OCI-LY1 (cell line): ENCODE measurements at regions not wholly inside any gene's neighbourhood (a gene's known extent, or its start where the extent isn't known, plus 50 kb on each side); places are given as distances from the start of the nearest gene placed in this dataset.
"Not testable (repeated sequence)": the region's sequence is repeated elsewhere in the genome, so short reads cannot be mapped to it uniquely, and the experiment has no call there.

Experiments used
- H2AFZ ChIP-seq: fragments of 200-600 bp; sonication (generic), shearing (Covaris generic); 2 replicates; pipeline ENCODE4 v1.6.0; 2014; ENCODE audit warnings: antibody characterized with exemption, mild to moderate bottlenecking, low read length
- H3F3A ChIP-seq: fragments of 200-600 bp; sonication (generic), shearing (Covaris generic); 2 replicates; pipeline ENCODE4 v1.6.0; 2014; ENCODE audit warnings: mild to moderate bottlenecking, antibody characterized with exemption, low read length, moderate library complexity; ENCODE audit not compliant: insufficient read depth
- H3K27ac ChIP-seq: fragments of 200-600 bp; sonication (generic); 2 replicates; pipeline ENCODE4 v1.5.1; 2014; ENCODE audit warnings: low read length, mixed run types, mild to moderate bottlenecking, low read depth; ENCODE audit not compliant: poor library complexity, severe bottlenecking
- H3K27me3 ChIP-seq: fragments of 200-600 bp; sonication (generic); 2 replicates; pipeline ENCODE4 v1.6.0; 2014; ENCODE audit warnings: antibody characterized with exemption, mild to moderate bottlenecking, low read length, moderate library complexity; ENCODE audit not compliant: insufficient read depth
- H3K36me3 ChIP-seq: fragments of 200-600 bp; sonication (generic); 2 replicates; pipeline ENCODE4 v1.6.1; 2014; ENCODE audit warnings: mild to moderate bottlenecking, antibody characterized with exemption, low read length, moderate library complexity, mixed read lengths; ENCODE audit not compliant: insufficient read depth
- H3K4me1 ChIP-seq: fragments of 200-600 bp; sonication (generic); 2 replicates; pipeline ENCODE4 v1.5.1; 2014; ENCODE audit warnings: mild to moderate bottlenecking, low read length, moderate library complexity; ENCODE audit not compliant: insufficient read depth, severe bottlenecking
- H3K4me2 ChIP-seq: fragments of 200-600 bp; sonication (generic), shearing (Covaris generic); 2 replicates; pipeline ENCODE4 v1.6.1; 2014; ENCODE audit warnings: low read length
- H3K4me3 ChIP-seq: fragments of 200-600 bp; sonication (generic); 2 replicates; pipeline ENCODE4 v1.5.1; 2014; ENCODE audit warnings: low read length, low read depth, mild to moderate bottlenecking, mixed read lengths; ENCODE audit not compliant: poor library complexity, severe bottlenecking
- H3K79me2 ChIP-seq: fragments of 200-600 bp; shearing (Covaris generic); 2 replicates; pipeline ENCODE4 v1.6.1; 2016; ENCODE audit warnings: mixed run types, low read length, mixed read lengths; ENCODE audit not compliant: insufficient read depth
- H3K9ac ChIP-seq: fragments of 200-600 bp; sonication (generic), shearing (Covaris generic); 2 replicates; pipeline ENCODE4 v1.6.1; 2014; ENCODE audit warnings: mild to moderate bottlenecking, low read length, mixed read lengths
- H3K9me2 ChIP-seq: fragments of 200-600 bp; sonication (generic), shearing (Covaris generic); 2 replicates; pipeline ENCODE4 v1.6.1; 2014; ENCODE audit warnings: low read depth, mild to moderate bottlenecking, low read length, mixed read lengths
- H3K9me3 ChIP-seq: fragments of 200-600 bp; shearing (Covaris generic); 2 replicates; pipeline ENCODE4 v1.6.1; 2014; ENCODE audit warnings: low read length, mixed read lengths
- H4K20me1 ChIP-seq: fragments of 200-600 bp; sonication (generic), shearing (Covaris generic); 2 replicates; pipeline ENCODE4 v1.6.0; 2016; ENCODE audit warnings: mild to moderate bottlenecking, low read length; ENCODE audit not compliant: insufficient read depth
- EZH2 ChIP-seq: fragments of 200-600 bp; sonication (generic), shearing (Covaris generic); IDR thresholded peaks from 2 replicates; pipeline ENCODE4 v1.8.0; 2017; ENCODE audit warnings: borderline replicate concordance, mixed run types, mild to moderate bottlenecking, antibody characterized with exemption, low read length, moderate library complexity, mixed read lengths
- TF ChIP-seq, protein P1 (sequence below): fragments of 200-600 bp; sonication (generic), shearing (Covaris generic); IDR thresholded peaks from 2 replicates; pipeline ENCODE4 v1.5.1; 2017; ENCODE audit warnings: mild to moderate bottlenecking, antibody characterized with exemption, low read length, moderate library complexity, mixed read lengths

DNA sequence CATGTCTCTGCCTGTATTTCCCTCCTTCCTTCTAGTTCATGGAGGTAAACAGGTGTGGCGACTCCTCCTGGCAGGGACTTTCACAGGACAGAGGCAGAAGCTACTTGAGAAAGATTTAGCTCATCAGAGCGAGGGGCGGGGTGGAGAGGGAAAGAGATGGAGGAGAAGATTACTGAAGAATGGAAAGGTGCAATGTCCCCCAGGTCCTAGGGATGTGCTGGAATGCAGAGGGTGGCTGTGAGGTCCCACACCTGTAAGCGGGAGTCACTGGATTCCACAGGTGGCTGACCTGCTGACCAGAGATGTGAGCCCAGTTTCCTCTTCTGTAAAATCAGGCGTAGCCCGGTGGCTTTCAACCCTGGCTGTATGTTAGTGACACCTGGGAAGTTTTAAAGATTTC is 199.2 kb upstream of the SULF2 start:
- Histone ChIP-seq H3K9ac (no peak overlapping the region), H2AFZ (no peak overlapping the region), H3K36me3 (no peaks in the 10 kb centered on the region), H3K27me3 (peaks cover 5% of the 10 kb centered on the region), H4K20me1 (no peaks in the 10 kb centered on the region), H3K9me2 (no peaks in the 10 kb centered on the region), H3F3A (no peaks in the 10 kb centered on the region), H3K9me3 (no peaks in the 10 kb centered on the region), H3K4me2 (no peak overlapping the region), H3K27ac (no peak overlapping the region), H3K4me1 (no peaks in the 10 kb centered on the region), H3K4me3 (no peak overlapping the region), H3K79me2 (no peaks in the 10 kb centered on the region)
- TF ChIP-seq EZH2: no peak
- TF ChIP-seq, protein P1, sequence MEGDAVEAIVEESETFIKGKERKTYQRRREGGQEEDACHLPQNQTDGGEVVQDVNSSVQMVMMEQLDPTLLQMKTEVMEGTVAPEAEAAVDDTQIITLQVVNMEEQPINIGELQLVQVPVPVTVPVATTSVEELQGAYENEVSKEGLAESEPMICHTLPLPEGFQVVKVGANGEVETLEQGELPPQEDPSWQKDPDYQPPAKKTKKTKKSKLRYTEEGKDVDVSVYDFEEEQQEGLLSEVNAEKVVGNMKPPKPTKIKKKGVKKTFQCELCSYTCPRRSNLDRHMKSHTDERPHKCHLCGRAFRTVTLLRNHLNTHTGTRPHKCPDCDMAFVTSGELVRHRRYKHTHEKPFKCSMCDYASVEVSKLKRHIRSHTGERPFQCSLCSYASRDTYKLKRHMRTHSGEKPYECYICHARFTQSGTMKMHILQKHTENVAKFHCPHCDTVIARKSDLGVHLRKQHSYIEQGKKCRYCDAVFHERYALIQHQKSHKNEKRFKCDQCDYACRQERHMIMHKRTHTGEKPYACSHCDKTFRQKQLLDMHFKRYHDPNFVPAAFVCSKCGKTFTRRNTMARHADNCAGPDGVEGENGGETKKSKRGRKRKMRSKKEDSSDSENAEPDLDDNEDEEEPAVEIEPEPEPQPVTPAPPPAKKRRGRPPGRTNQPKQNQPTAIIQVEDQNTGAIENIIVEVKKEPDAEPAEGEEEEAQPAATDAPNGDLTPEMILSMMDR: no peak

DNA sequence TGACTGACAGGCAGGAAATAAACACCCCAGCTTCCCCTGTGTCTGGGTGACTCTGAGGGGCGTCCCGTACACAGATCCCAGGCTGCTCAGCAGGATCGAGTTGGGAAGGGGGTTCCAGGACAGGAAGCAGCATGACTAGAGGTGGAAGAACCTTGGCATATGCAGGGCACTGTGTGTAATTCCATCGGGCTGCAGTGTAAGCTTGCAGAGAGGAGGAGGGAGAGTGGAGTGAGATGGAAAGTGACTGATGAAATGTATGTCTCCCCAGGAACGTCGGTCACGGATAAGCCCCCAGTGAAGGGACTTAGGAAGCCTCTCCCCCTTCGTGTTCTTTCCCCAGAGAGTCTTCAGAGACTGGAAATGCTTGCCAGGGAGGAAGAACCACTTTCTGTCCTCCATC is 198.4 kb upstream of the SULF2 start:
- H3K9me3 ChIP-seq, H3K79me2 ChIP-seq, H3K27me3 ChIP-seq, H3K9me2 ChIP-seq, H3K27ac ChIP-seq, H3K36me3 ChIP-seq, H3F3A ChIP-seq, H4K20me1 ChIP-seq, H2AFZ ChIP-seq, H3K9ac ChIP-seq, H3K4me2 ChIP-seq, H3K4me3 ChIP-seq, H3K4me1 ChIP-seq: not testable (repeated sequence)

DNA sequence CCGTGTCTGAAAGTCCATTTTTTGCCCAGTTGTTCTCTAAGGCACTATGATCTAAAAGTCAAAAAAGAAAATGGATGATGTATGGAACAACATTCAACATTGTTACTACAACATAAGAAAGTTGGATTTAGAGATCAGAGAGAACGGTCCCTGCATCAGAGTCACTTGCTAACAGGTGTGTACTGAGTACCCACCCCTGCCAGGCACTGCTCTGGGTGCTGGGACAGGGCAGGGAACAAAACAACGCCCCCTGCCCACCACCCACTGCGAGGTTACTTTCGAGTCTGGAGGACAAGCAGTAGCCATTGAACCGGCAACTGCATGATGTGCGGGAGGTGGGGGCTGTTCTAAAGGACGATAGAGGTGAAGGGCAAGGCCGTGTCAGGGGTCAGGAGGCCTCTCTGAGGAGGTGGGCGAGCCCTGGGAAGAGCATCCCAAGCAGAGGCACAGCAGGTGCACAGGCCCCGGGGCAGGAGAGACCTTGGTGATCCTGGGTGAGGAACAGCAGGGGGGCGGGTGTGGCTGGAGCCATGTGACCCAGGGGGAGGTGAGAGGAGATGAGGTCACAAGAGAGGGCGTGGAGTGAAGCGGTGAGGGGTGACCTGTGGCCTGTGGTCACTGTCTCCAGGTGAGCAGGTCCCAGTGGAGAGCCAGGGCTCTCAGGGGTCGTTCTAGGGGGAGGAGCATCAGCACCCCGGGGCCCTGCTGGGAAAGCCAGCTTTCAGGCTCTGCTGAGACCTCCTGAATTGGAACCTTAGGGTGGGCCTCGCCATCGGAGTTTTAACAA is 197.5 kb upstream of the SULF2 start:
- Histone ChIP-seq H4K20me1 (no peaks in the 10 kb centered on the region), H3K27ac (no peak overlapping the region), H3K4me3 (no peak overlapping the region), H3K27me3 (peaks cover 5% of the 10 kb centered on the region; the same call in 1 of the 2 replicates), H3K4me1 (no peaks in the 10 kb centered on the region), H3K4me2 (no peak overlapping the region), H3K9me2 (no peaks in the 10 kb centered on the region), H3K9ac (no peak overlapping the region), H3F3A (no peaks in the 10 kb centered on the region), H3K9me3 (no peaks in the 10 kb centered on the region), H2AFZ (no peak overlapping the region), H3K36me3 (no peaks in the 10 kb centered on the region), H3K79me2 (no peaks in the 10 kb centered on the region)
- TF ChIP-seq, protein P1: no peak
- TF ChIP-seq EZH2: no peak

DNA sequence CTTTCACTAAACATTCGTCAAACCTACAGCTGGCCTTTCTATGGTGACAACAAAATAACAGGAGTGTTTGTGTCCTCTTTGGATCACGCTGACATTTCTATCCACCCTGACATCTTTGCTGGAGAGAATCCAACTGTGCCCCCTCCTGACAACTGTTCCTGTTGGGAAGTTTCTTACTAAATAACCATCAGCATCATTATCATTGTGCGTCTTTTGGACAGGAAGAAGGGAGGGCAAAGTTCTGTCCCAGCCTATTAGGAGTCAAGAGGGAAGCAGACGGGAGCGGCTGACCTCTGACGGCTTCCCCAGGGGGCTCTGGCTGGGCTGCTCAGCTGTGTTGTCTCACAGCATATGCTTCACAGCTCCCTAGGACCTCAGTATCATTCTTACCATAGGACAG is 195.9 kb upstream of the SULF2 start:
- no peaks in the 10 kb centered on the region for H3K4me1 ChIP-seq
- H3K4me3 ChIP-seq: no peak overlapping the region
- H3K4me2 ChIP-seq: no peak overlapping the region
- H3K27ac ChIP-seq: no peak overlapping the region
- no peaks in the 10 kb centered on the region for H3K36me3 ChIP-seq
- no peaks in the 10 kb centered on the region for H3K9me3 ChIP-seq
- H3K9me2 ChIP-seq: no peaks in the 10 kb centered on the region
- no peak for TF ChIP-seq EZH2
- TF ChIP-seq, protein P1: no peak
- no peak overlapping the region for H3K9ac ChIP-seq
- no peaks in the 10 kb centered on the region for H3F3A ChIP-seq
- no peaks in the 10 kb centered on the region for H3K79me2 ChIP-seq
- no peak overlapping the region for H2AFZ ChIP-seq
- no peaks in the 10 kb centered on the region for H4K20me1 ChIP-seq
- H3K27me3 ChIP-seq: peaks cover 5% of the 10 kb centered on the region; the same call in 1 of the 2 replicates
